ENCODE measurements at regions not wholly inside any gene's neighbourhood (a gene's known extent, or its start where the extent isn't known, plus 50 kb on each side); places are given as distances from the start of the nearest gene placed in this dataset.

- TF ChIP-seq CTCF (IDR thresholded peaks at IDR 0.05; ENCODE audit: unreplicated experiment), result no peak
- H3K36me3 Mint-ChIP-seq (ENCODE audit: insufficient read depth, unreplicated experiment), result no peaks in the 10 kb centered on the region
- H3K27me3 Mint-ChIP-seq (ENCODE audit: insufficient read depth, unreplicated experiment), result no peaks in the 10 kb centered on the region
- POLR2A ChIA-PET, result no interaction called here
- no TSS peak for BruUV-seq (replicated peaks)
- H3K4me3 Mint-ChIP-seq (ENCODE audit: unreplicated experiment), result no peak overlapping the region
- no peak overlapping the region for H3K27ac Mint-ChIP-seq (ENCODE audit: low read depth, unreplicated experiment)
- intact Hi-C loops (cut with micrococcal nuclease), result no loop called here
- peaks cover 5% of the 10 kb centered on the region for H3K4me1 Mint-ChIP-seq (ENCODE audit: insufficient read depth, unreplicated experiment)
- no peak for DNase-seq (ENCODE audit: unreplicated experiment)
- CTCF ChIA-PET, result interaction anchor here (2.2 kb wide), 1 partner anchor 25 kb away, joined by 6 read pairs; no protein-coding TSS in a partner anchor
- peaks cover 7% of the 10 kb centered on the region for H3K9me3 Mint-ChIP-seq (ENCODE audit: unreplicated experiment)
Measured at GRCh38 chr18:8503248-8503647, 106.0 kb upstream of the RAB12 start.

- H3K36me3 Mint-ChIP-seq (ENCODE audit: insufficient read depth, unreplicated experiment), result no peaks in the 10 kb centered on the region
- ChIA-PET POLR2A (no interaction called here), CTCF (interaction anchor here (1.0 to 2.2 kb wide), 2 partner anchors 24 to 26 kb away, joined by 3 to 6 read pairs; no protein-coding TSS in a partner anchor)
- DNase-seq (ENCODE audit: unreplicated experiment), result no peak
- TF ChIP-seq CTCF (IDR thresholded peaks at IDR 0.05; ENCODE audit: unreplicated experiment), result no peak
- H3K9me3 Mint-ChIP-seq (ENCODE audit: unreplicated experiment), result no peaks in the 10 kb centered on the region
- no TSS peak for BruUV-seq (replicated peaks)
- no peak overlapping the region for H3K27ac Mint-ChIP-seq (ENCODE audit: low read depth, unreplicated experiment)
- no peaks in the 10 kb centered on the region for H3K27me3 Mint-ChIP-seq (ENCODE audit: insufficient read depth, unreplicated experiment)
- peaks cover 5% of the 10 kb centered on the region for H3K4me1 Mint-ChIP-seq (ENCODE audit: insufficient read depth, unreplicated experiment)
- intact Hi-C loops (cut with micrococcal nuclease), result no loop called here
- H3K4me3 Mint-ChIP-seq (ENCODE audit: unreplicated experiment), result no peak overlapping the region
Measured at GRCh38 chr18:8504424-8504823, 104.8 kb upstream of the RAB12 start.

GRCh38 chr18:8504880-8505435 is 104.3 kb upstream of the RAB12 start:
- Mint-ChIP-seq H3K27me3 (ENCODE audit: insufficient read depth, unreplicated experiment) (no peaks in the 10 kb centered on the region), H3K4me3 (ENCODE audit: unreplicated experiment) (no peak overlapping the region), H3K9me3 (ENCODE audit: unreplicated experiment) (no peaks in the 10 kb centered on the region), H3K36me3 (ENCODE audit: insufficient read depth, unreplicated experiment) (no peaks in the 10 kb centered on the region), H3K4me1 (ENCODE audit: insufficient read depth, unreplicated experiment) (peaks cover 5% of the 10 kb centered on the region), H3K27ac (ENCODE audit: low read depth, unreplicated experiment) (no peak overlapping the region)
- intact Hi-C loops (cut with micrococcal nuclease), result no loop called here
- ChIA-PET CTCF (interaction anchor here (1.0 to 2.2 kb wide), 2 partner anchors 24 to 26 kb away, joined by 3 to 6 read pairs; no protein-coding TSS in a partner anchor), POLR2A (no interaction called here)
- BruUV-seq (replicated peaks), result no TSS peak
- TF ChIP-seq CTCF (IDR thresholded peaks at IDR 0.05; ENCODE audit: unreplicated experiment), result no peak
- DNase-seq (ENCODE audit: unreplicated experiment), result no peak

- Mint-ChIP-seq H3K4me3 (ENCODE audit: unreplicated experiment) (no peak overlapping the region), H3K27ac (ENCODE audit: low read depth, unreplicated experiment) (no peak overlapping the region), H3K36me3 (ENCODE audit: insufficient read depth, unreplicated experiment) (no peaks in the 10 kb centered on the region), H3K9me3 (ENCODE audit: unreplicated experiment) (no peaks in the 10 kb centered on the region), H3K4me1 (ENCODE audit: insufficient read depth, unreplicated experiment) (peaks cover 5% of the 10 kb centered on the region), H3K27me3 (ENCODE audit: insufficient read depth, unreplicated experiment) (no peaks in the 10 kb centered on the region)
- POLR2A ChIA-PET, result interaction anchor here (0.6 kb wide), 1 partner anchor 486 kb away, joined by 3 read pairs; no protein-coding TSS in a partner anchor
- BruUV-seq (replicated peaks), result no TSS peak
- DNase-seq (ENCODE audit: unreplicated experiment), result no peak
- no peak for TF ChIP-seq CTCF (IDR thresholded peaks at IDR 0.05; ENCODE audit: unreplicated experiment)
- intact Hi-C loops (cut with micrococcal nuclease), result no loop called here
- CTCF ChIA-PET, result interaction anchor here (1.4 kb wide), 1 partner anchor 26 kb away, joined by 4 read pairs; no protein-coding TSS in a partner anchor
Measured at GRCh38 chr18:8506251-8507049, 102.8 kb upstream of the RAB12 start.

Measured in MCF 10A (cell line).